ENCODE measurements at regions not wholly inside any gene's neighbourhood (a gene's known extent, or its start where the extent isn't known, plus 50 kb on each side); places are given as distances from the start of the nearest gene placed in this dataset.

- TF ChIP-seq CTCF (IDR thresholded peaks at IDR 0.05), result no peak
- no peak for TF ChIP-seq POLR2A (IDR thresholded peaks at IDR 0.05)
Measured at GRCh38 chr7:91750091-91750490, 130.4 kb downstream of the MTERF1 start.
